ENCODE measurements at regions not wholly inside any gene's neighbourhood (a gene's known extent, or its start where the extent isn't known, plus 50 kb on each side); places are given as distances from the start of the nearest gene placed in this dataset.
A peak's percentile ranks its signal among the peaks of the same experiment; 100 is the strongest.

GRCh38 chr9:28820741-28821140, 1247.5 kb upstream of the C9orf72 start:
- DNase-seq (ENCODE audit: low read depth in 2 of 2) = no peak

DNA sequence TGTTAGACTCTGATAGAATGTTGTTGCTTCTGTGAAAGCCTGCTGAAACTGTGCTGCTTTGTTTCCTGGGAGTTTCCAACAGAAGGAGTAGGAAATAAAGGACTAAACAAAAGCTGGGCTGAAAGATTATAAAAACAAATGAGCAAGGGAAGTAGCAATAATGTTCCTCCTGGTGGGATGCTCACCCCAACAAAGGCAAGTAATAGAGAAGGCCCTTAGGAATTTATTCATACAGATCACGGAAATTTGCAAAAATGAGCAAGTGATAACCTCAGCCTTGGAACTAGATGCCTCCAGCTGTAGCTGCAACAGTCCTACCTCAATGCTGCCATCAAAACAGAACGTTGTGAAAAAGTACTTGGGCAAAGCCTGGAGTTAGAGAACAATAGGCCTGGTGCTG, 1248.0 kb upstream of the C9orf72 start:
- DNase-seq (ENCODE audit: low read depth in 2 of 2) = no peak

DNA sequence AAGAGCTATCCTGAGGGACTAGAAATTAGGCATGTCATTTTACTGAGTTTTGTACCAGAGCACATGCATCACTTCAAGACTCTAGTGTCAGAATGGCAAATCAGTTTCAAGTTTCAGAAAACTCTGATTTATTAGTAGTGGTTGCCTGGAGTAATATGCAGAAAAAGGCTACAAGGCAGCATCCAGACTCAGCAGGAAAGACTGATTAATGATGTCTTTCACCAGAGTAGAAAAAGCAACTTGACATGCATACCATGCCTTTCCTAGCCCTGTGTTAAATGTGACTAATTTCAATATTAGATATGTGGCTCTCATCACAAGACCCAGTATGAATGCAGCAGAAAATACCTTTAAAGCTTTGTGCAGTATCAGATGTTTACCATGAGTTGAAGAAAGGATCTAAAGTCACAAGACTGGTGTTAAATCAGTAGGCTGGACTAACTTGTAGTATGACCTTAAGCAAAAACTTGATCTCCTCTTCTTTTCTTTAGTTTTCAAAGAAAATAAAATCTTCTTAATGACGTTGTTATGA, 1251.2 kb upstream of the C9orf72 start:
- DNase-seq (ENCODE audit: low read depth in 2 of 2) = no peak

- DNase-seq (ENCODE audit: low read depth in 2 of 2) = peak; percentile 4 to 14
Observed at GRCh38 chr9:28832168-28832770, 1259.0 kb upstream of the C9orf72 start.

DNA sequence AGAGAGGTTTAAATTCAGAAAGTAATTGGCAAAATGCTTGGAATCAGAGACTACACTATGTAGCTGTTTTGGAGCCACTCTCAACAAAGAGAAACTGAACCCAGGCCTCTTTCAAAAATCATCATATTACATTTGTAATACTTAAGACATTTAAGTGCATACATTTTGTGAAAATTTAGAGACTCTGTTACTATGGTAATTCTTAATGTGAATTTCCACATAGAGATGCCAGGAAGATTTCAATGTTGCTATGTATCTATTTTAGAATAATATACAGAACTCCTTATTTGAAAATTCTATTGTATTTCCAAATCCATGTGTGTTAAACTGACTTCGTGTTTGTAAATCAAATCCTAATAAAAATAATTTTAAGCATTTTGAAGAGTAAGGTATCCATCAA, 1260.9 kb upstream of the C9orf72 start:
- DNase-seq (ENCODE audit: low read depth in 2 of 2) = no peak

DNA sequence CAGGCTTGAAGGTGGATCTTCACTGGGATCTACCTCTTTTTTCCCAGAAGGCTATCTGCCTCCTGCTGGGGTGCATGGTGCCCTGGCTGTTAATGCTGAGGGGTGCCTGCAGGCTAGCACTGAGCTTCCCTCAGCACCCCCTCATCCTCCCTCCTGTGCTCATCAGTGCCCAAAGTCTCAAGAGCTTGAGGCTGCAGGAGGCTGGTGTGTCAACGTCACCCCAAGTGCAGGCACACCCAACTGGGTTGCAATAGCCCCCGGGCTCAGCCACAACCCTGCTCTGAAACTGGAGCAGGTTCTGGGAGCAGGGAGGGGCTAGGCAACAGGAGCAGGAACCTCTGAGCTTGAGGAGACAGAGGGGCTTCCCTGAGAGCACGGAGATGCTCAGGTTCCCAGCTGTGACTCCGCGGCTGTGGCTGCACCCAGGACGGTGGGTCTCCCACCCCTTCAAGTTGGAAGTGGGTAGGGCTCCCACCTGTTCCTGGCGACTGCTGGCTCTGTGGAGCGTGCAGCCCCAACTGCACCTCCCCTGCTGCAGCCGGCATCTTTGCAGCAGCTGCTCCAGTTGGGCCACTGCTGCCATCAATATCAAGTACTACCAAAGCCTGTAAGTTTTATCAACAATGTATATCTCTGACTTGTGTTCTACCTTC, 1266.6 kb upstream of the C9orf72 start:
- no peak for DNase-seq (ENCODE audit: low read depth in 2 of 2)

- DNase-seq (ENCODE audit: low read depth in 2 of 2) = no peak
Observed at GRCh38 chr9:28841775-28842174, 1268.5 kb upstream of the C9orf72 start.

DNA sequence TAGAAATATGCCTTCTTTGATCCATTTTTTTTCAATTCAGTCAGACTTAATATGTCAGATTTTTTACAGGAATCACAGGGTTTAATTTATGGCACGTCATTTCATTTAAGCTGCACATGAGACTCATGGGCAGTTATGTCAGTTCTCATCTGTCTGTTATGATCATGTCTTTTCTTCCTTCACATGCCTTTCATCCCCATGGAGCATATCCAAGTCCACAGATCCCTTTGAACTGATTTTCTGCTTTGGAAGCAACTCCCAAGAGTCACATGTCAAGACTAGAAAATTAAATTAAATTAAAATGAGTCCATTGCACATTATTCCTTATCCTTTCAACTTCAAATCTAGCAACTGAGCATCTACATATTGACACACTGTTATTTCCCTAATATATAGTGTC, 1274.0 kb upstream of the C9orf72 start:
- DNase-seq (ENCODE audit: low read depth in 2 of 2) = no peak

DNA sequence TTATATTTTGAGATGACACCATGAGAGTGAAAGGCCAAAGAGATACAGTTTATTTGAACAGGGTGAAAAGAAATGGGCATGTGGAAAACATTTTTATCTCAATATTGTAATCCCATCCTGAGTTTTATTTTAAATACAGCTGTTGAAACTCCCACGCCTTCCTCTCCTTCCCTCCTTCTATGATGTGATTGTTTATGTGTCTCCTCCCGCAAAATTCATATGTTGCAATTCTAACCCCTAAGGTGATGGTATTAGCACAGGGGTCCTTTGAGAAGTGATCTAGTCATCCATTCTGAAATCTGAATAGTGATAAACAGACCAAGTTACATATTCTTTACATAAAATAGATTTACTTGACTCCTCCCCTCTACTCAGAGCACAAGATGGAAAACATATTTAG, 1275.4 kb upstream of the C9orf72 start:
- no peak for DNase-seq (ENCODE audit: low read depth in 2 of 2)

GRCh38 chr9:28853477-28853876, 1280.2 kb upstream of the C9orf72 start:
- no peak for DNase-seq (ENCODE audit: low read depth in 2 of 2)

GRCh38 chr9:28866951-28867350, 1293.7 kb upstream of the C9orf72 start:
- no peak for DNase-seq (ENCODE audit: low read depth in 2 of 2)

DNA sequence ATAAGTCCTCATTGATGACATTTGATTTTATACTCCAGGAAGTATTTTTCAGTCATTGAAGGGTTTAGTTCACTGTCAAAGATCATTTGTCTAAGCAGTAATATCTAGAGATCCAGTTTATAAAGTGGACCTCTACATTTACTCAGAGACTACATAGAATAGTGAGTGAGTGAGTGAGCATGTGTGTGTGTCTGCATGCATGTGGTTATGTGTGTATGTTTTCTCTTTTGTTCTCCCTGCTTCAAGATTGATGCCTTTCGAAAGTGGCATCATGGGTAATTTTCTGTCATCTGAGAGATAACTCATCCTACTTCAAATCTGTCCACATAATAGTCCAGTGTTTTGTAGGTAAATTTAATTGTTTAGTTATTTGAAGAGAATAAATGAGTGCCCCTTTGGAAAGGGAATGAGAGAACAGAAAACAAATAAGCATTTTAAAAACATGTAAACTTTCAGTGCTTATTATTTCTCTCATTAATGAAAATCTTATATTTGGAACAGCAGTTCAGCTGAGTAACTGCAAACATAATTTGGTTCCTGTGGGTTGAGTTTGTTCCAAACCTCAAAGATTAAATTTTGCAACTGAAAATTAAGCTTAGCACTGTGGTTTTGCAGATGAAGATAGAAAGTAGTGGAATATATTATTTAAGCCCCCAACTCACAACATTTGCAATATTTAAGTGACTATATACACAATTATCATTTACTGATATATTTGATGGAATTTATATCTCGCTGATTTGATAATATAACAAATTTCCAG, 1295.1 kb upstream of the C9orf72 start:
- DNase-seq (ENCODE audit: low read depth in 2 of 2) = no peak

- no peak for DNase-seq (ENCODE audit: low read depth in 2 of 2)
Observed at GRCh38 chr9:28882529-28882928, 1309.2 kb upstream of the C9orf72 start.

- no peak for DNase-seq (ENCODE audit: low read depth in 2 of 2)
Observed at GRCh38 chr9:28883234-28883633, 1310.0 kb upstream of the C9orf72 start.

GRCh38 chr9:28887188-28887884, 1314.1 kb upstream of the C9orf72 start:
- no peak for DNase-seq (ENCODE audit: low read depth in 2 of 2)

DNA sequence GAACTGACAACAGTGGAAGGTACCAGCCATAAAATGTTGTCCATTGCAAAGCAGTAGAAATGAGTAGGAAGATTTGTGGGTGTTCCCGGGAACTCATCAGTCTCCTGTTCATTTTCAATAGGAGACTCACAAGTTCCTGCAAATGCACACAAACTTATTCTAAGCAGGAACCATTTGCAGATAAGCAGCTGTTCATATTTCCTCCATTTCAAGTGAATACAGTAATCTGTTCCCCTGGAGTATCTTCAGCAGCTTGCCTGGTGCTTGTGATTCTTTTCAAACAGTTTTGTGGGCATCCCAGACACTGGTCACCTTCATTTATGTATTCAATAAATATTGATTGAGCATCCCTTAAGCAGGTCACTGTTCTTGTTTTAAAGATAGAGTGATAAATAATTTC, 1315.5 kb upstream of the C9orf72 start:
- DNase-seq (ENCODE audit: low read depth in 2 of 2) = no peak

DNA sequence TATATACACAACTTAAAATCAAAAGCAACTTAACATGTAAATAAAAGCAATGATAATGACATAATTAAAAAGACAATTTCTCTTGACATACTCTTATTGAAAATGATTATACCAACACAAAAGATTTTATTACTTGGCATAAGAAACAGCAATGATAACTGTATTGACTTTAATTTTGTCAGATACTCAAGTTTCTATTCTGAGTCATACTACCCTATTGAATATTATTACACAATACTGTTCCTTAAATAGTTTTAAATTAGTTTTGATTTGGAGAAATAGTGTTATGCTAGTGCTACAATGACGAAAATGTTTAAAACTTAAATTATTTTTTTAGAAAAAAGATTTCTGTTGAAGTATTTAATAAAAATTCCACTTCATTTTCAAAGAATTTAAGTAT, 1319.3 kb upstream of the C9orf72 start:
- no peak for DNase-seq (ENCODE audit: low read depth in 2 of 2)

GRCh38 chr9:28899267-28899666, 1326.0 kb upstream of the C9orf72 start:
- no peak for DNase-seq (ENCODE audit: low read depth in 2 of 2)

DNA sequence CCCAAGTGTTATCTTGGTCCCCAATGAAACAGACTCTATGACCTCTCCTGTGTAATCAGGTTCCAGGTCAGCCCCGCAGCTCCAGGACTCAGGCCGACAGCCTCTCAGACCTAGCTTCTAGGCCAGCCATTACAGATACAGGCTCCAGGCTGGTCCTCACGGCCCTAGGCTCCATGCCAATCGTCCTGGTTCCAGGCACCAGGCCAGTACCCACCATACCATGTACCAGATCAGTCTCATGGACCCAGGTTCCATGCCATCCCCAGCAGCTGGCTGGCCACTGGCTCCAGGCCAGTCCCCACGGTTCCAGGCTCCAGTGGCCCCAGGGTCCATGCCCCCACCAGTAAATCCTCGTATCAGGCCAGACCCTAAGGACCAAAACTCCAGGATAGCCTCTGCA, 1326.6 kb upstream of the C9orf72 start:
- no peak for DNase-seq (ENCODE audit: low read depth in 2 of 2)

DNA sequence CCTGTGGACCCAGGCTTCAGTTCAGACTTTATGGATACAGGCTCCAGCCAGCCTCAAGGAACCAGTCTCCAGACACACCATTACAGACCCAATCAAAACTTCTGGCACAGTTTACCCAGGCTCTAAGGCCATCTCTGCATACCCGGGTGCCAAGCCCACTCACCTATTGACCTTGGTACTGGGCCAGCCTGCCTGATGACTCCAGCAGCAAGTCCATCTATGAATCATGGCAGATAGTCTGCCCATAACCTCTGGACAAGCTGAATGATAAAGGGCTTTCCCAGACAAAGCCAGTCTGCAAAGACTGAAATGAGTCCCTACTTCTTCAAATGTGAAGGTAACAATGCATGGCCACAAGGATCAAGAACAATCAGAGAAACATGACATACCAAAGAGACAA, 1327.1 kb upstream of the C9orf72 start:
- DNase-seq (ENCODE audit: low read depth in 2 of 2) = no peak

DNA sequence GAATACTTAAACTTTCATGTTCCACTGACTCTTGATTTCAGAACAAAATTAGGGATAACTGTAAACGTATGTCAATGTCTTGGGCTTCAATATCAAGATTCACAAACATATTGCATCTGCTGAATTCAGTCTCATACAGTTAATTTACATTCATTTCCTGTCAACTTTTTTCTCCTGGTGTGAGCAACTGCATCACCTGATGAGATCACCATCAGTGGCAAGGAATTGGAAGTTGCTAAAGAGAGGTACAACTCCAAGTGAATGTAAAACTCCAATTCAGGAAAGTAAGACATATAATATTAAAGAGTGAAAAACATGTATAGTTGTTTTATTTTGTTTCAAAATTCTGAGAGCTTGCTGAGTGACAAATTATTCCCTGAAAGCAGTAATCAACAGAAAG, 1336.2 kb upstream of the C9orf72 start:
- DNase-seq (ENCODE audit: low read depth in 2 of 2) = no peak

DNA sequence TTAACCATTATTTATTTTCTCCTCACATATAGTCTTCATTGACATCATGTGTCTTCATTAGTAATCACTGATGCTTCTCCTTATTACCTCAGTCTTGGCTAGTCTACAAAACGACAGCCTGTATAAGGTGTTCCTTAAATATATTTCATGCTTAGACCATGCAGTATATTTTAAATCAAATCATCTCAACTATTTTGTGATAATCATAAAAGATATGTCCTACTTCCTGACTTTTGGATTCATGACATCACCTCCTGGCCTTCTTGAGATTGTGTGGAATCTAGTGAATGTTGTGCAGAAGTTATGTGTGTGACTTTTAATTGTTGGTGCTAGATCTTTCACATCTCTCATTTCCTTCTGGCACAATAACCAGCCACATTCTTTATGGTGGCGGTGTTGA, 1339.3 kb upstream of the C9orf72 start:
- no peak for DNase-seq (ENCODE audit: low read depth in 2 of 2)
